ENCODE measurements at regions not wholly inside any gene's neighbourhood (a gene's known extent, or its start where the extent isn't known, plus 50 kb on each side); places are given as distances from the start of the nearest gene placed in this dataset.
A peak's percentile ranks its signal among the peaks of the same experiment; 100 is the strongest.

- ChIA-PET POLR2A (no interaction called here), CTCF (no interaction called here)
- no peak for ATAC-seq
- Histone ChIP-seq H3K4me2 (no peak overlapping the region), H3K9me3 (no peaks in the 10 kb centered on the region), H3K27ac (no peak overlapping the region), H3K4me3 (no peak overlapping the region), H3K4me1 (peaks cover 5% of the 10 kb centered on the region; the same call in 1 of the 3 replicates)
- 89% methylated on average over 9 of the region's 9 CpGs for WGBS (ENCODE audit: missing lambda C conversion rate)
- no peak for DNase-seq (ENCODE audit: low read depth in 1 of 2, low spot score in 1 of 2)
- no peak for TF ChIP-seq JUNB (IDR thresholded peaks at IDR 0.05)
- no peak for TF ChIP-seq CHD4 (IDR thresholded peaks at IDR 0.05; ENCODE audit: borderline replicate concordance)
- no peak for TF ChIP-seq EHMT2 (IDR thresholded peaks at IDR 0.05; ENCODE audit: low read depth)
- no peak for TF ChIP-seq KDM1A (IDR thresholded peaks at IDR 0.05; ENCODE audit: low read depth)
- TF ChIP-seq CEBPB (IDR thresholded peaks at IDR 0.05), result no peak
- TF ChIP-seq, protein P1, sequence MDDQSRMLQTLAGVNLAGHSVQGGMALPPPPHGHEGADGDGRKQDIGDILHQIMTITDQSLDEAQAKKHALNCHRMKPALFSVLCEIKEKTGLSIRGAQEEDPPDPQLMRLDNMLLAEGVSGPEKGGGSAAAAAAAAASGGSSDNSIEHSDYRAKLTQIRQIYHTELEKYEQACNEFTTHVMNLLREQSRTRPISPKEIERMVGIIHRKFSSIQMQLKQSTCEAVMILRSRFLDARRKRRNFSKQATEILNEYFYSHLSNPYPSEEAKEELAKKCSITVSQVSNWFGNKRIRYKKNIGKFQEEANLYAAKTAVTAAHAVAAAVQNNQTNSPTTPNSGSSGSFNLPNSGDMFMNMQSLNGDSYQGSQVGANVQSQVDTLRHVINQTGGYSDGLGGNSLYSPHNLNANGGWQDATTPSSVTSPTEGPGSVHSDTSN (IDR thresholded peaks at IDR 0.05), result no peak
- no peak for TF ChIP-seq HDAC2 (IDR thresholded peaks at IDR 0.05)
- no peak for TF ChIP-seq RCOR1 (IDR thresholded peaks at IDR 0.05; ENCODE audit: low read depth, low read length)
- FAIRE-seq, result peak; percentile 88
Observed at GRCh38 chrX:96445531-96446065, 239.0 kb upstream of the DIAPH2 start.

DNA sequence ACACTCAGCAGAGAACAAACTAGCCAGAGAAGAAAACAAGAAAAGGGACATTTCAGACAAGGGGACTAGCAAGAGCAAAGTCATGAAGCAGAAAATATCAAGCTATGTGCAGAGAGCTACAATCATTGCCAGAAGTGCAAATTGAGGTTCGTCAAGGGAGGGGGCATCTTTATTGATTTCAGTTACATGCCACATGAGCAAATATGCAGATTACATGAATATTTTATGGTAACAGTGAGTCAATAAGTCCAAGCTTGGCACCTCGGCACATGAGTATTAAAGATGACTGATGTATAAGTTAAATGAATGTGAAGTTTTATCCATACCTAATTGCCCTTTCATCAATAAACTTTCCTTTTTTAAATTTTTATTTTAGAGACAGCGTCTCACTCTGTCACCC lies 238.1 kb upstream of the DIAPH2 start:
- 82% methylated on average over 3 of the region's 3 CpGs for WGBS (ENCODE audit: missing lambda C conversion rate)

DNA sequence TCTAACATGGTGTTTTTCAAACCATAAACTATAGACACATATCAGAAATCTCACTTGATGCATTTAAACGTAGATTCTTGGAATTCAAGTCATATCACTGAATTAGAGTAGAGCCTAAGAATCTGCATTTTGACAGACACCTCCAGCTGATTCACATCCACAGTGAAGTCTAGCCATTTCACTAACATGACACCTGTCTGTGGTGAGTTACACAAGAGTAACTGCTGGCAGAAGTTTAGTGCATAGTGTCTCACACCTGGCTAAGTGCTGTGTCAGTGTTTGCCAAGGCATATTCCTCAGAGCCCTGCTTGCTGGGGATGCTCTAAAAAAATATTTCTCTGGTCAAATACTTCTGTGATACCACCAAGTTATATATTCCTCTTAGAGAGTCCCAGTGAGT lies 237.5 kb upstream of the DIAPH2 start:
- ATAC-seq, result no peak
- ChIA-PET CTCF (no interaction called here), POLR2A (no interaction called here)
- Histone ChIP-seq H3K4me2 (no peak overlapping the region), H3K27ac (no peak overlapping the region), H3K4me1 (peaks cover 5% of the 10 kb centered on the region; the same call in 1 of the 3 replicates), H3K9me3 (no peaks in the 10 kb centered on the region), H3K4me3 (no peak overlapping the region)
- FAIRE-seq, result peak; percentile 36
- no peak for TF ChIP-seq NR3C1 (IDR thresholded peaks at IDR 0.05)
- TF ChIP-seq GATA3 (IDR thresholded peaks at IDR 0.05; ENCODE audit: borderline replicate concordance), result no peak
- no peak for TF ChIP-seq ZFP36 (IDR thresholded peaks at IDR 0.05; ENCODE audit: borderline replicate concordance, partially characterized antibody)
- no peak for TF ChIP-seq RFX5 (IDR thresholded peaks at IDR 0.05)
- TF ChIP-seq SMC3 (IDR thresholded peaks at IDR 0.05), result no peak
- TF ChIP-seq, protein P2, sequence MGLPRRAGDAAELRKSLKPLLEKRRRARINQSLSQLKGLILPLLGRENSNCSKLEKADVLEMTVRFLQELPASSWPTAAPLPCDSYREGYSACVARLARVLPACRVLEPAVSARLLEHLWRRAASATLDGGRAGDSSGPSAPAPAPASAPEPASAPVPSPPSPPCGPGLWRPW (IDR thresholded peaks at IDR 0.05), result no peak
- no peak for TF ChIP-seq HEYL (CRISPR knock-in tag; IDR thresholded peaks at IDR 0.05)
- no peak for TF ChIP-seq ZNF302 (CRISPR knock-in tag; IDR thresholded peaks at IDR 0.05)
- no peak for TF ChIP-seq EHF (CRISPR knock-in tag; IDR thresholded peaks at IDR 0.05)
- TF ChIP-seq MYC (IDR thresholded peaks at IDR 0.05; ENCODE audit: borderline replicate concordance, low read length), result no peak
- no peak for TF ChIP-seq POLR2A (IDR thresholded peaks at IDR 0.05; ENCODE audit: low read length)
- no peak for TF ChIP-seq FOSL2 (IDR thresholded peaks at IDR 0.05)
- TF ChIP-seq FOSL2 (CRISPR knock-in tag; IDR thresholded peaks at IDR 0.05), result no peak
- TF ChIP-seq NFE2L2 (conservative IDR thresholded peaks at IDR 0.05; ENCODE audit: low read length), result no peak
- TF ChIP-seq, protein P3, sequence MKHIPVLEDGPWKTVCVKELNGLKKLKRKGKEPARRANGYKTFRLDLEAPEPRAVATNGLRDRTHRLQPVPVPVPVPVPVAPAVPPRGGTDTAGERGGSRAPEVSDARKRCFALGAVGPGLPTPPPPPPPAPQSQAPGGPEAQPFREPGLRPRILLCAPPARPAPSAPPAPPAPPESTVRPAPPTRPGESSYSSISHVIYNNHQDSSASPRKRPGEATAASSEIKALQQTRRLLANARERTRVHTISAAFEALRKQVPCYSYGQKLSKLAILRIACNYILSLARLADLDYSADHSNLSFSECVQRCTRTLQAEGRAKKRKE (CRISPR knock-in tag; IDR thresholded peaks at IDR 0.05; ENCODE audit: low read depth), result no peak
- DNase-seq (ENCODE audit: low read depth in 1 of 2, low spot score in 1 of 2), result no peak
- WGBS (ENCODE audit: missing lambda C conversion rate), result 52% methylated on average over 1 of the region's 1 CpG

More for the DNA sequence above, 238.1 kb upstream of the DIAPH2 start:
- FAIRE-seq, result no peak
- no peak overlapping the region for H3K4me3 ChIP-seq
- H3K27ac ChIP-seq, result no peak overlapping the region
- POLR2A ChIA-PET, result no interaction called here
- no peaks in the 10 kb centered on the region for H3K9me3 ChIP-seq
- H3K4me1 ChIP-seq, result peaks cover 5% of the 10 kb centered on the region; the same call in 1 of the 3 replicates
- no peak overlapping the region for H3K4me2 ChIP-seq
- no peak for TF ChIP-seq EHF (CRISPR knock-in tag; IDR thresholded peaks at IDR 0.05)
- TF ChIP-seq, protein P4, sequence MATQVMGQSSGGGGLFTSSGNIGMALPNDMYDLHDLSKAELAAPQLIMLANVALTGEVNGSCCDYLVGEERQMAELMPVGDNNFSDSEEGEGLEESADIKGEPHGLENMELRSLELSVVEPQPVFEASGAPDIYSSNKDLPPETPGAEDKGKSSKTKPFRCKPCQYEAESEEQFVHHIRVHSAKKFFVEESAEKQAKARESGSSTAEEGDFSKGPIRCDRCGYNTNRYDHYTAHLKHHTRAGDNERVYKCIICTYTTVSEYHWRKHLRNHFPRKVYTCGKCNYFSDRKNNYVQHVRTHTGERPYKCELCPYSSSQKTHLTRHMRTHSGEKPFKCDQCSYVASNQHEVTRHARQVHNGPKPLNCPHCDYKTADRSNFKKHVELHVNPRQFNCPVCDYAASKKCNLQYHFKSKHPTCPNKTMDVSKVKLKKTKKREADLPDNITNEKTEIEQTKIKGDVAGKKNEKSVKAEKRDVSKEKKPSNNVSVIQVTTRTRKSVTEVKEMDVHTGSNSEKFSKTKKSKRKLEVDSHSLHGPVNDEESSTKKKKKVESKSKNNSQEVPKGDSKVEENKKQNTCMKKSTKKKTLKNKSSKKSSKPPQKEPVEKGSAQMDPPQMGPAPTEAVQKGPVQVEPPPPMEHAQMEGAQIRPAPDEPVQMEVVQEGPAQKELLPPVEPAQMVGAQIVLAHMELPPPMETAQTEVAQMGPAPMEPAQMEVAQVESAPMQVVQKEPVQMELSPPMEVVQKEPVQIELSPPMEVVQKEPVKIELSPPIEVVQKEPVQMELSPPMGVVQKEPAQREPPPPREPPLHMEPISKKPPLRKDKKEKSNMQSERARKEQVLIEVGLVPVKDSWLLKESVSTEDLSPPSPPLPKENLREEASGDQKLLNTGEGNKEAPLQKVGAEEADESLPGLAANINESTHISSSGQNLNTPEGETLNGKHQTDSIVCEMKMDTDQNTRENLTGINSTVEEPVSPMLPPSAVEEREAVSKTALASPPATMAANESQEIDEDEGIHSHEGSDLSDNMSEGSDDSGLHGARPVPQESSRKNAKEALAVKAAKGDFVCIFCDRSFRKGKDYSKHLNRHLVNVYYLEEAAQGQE (IDR thresholded peaks at IDR 0.05), result no peak
- no peak for TF ChIP-seq ZSCAN20 (CRISPR knock-in tag; IDR thresholded peaks at IDR 0.05)
- TF ChIP-seq ZNF302 (CRISPR knock-in tag; IDR thresholded peaks at IDR 0.05), result no peak
- TF ChIP-seq MAFK (IDR thresholded peaks at IDR 0.05; ENCODE audit: partially characterized antibody), result no peak
- no peak for TF ChIP-seq HOXB5 (CRISPR knock-in tag; IDR thresholded peaks at IDR 0.05)
- no peak for TF ChIP-seq KDM1A (IDR thresholded peaks at IDR 0.05; ENCODE audit: low read depth)
- no peak for TF ChIP-seq MYC (IDR thresholded peaks at IDR 0.05; ENCODE audit: borderline replicate concordance, low read length)
- TF ChIP-seq, protein P1 (IDR thresholded peaks at IDR 0.05), result no peak
- no peak for TF ChIP-seq JUNB (IDR thresholded peaks at IDR 0.05)
- no peak for TF ChIP-seq PHF8 (IDR thresholded peaks at IDR 0.05; ENCODE audit: borderline replicate concordance, low read depth)
- no peak for TF ChIP-seq RFX5 (IDR thresholded peaks at IDR 0.05)
- TF ChIP-seq EP300 (IDR thresholded peaks at IDR 0.05), result no peak
- no peak for DNase-seq (ENCODE audit: low read depth in 1 of 2, low spot score in 1 of 2)
- CTCF ChIA-PET, result no interaction called here
- ATAC-seq, result no peak
